ENCODE measurements at regions not wholly inside any gene's neighbourhood (a gene's known extent, or its start where the extent isn't known, plus 50 kb on each side); places are given as distances from the start of the nearest gene placed in this dataset.

DNA sequence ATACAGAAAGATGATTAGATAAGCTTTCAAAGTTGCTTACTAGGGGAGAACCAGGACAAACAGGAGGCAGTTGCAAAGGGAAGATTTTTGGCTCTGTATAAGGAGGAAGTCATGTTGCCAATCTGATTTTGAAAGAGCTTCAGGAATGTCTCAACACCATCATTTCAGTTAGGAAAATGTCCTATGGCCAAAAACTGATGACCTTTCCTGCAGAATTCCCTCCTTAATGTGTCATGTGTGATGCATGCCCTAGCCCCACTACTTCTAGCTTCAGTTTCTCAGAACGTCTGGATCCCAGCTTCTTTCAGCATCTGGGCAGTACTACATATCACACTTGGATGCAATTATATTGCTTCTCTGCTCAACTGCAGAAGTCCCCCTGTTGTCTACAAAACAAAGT, 211.5 kb upstream of the NREP start:
- TF ChIP-seq POLR2A (IDR thresholded peaks at IDR 0.05) (no peak), POLR2AphosphoS5 (IDR thresholded peaks at IDR 0.05) (no peak), EP300 (IDR thresholded peaks at IDR 0.05; ENCODE audit: low read depth) (no peak)
- TF ChIP-seq, protein P1, sequence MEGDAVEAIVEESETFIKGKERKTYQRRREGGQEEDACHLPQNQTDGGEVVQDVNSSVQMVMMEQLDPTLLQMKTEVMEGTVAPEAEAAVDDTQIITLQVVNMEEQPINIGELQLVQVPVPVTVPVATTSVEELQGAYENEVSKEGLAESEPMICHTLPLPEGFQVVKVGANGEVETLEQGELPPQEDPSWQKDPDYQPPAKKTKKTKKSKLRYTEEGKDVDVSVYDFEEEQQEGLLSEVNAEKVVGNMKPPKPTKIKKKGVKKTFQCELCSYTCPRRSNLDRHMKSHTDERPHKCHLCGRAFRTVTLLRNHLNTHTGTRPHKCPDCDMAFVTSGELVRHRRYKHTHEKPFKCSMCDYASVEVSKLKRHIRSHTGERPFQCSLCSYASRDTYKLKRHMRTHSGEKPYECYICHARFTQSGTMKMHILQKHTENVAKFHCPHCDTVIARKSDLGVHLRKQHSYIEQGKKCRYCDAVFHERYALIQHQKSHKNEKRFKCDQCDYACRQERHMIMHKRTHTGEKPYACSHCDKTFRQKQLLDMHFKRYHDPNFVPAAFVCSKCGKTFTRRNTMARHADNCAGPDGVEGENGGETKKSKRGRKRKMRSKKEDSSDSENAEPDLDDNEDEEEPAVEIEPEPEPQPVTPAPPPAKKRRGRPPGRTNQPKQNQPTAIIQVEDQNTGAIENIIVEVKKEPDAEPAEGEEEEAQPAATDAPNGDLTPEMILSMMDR (IDR thresholded peaks at IDR 0.05) = no peak
